Endothelial cell of umbilical vein (primary cell): ENCODE measurements at regions not wholly inside any gene's neighbourhood (a gene's known extent, or its start where the extent isn't known, plus 50 kb on each side); places are given as distances from the start of the nearest gene placed in this dataset.

Experiments
- BruUV-seq: library from RNA; stranded (reverse); fragments of 400-500 nt; replicated peaks from 2 replicates; lab custom pipeline; 2021; lab: Mats Ljungman, UMichigan
- CTCF ChIA-PET: fragments of 300-600, 350-600 bp; sonication (Branson Sonifier 250); formaldehyde crosslinking; loops from one replicate; lab custom pipeline; 2021; ENCODE audit warnings: antibody characterized with exemption, inconsistent platforms; lab: Charles Lee
- POLR2A ChIA-PET: fragments of 300-600, 350-600 bp; sonication (Branson Sonifier 250); formaldehyde crosslinking; loops from one replicate; lab custom pipeline; 2021; ENCODE audit warnings: antibody characterized with exemption, inconsistent platforms; lab: Charles Lee
- DNase-seq: peaks from one replicate; pipeline ENCODE4 v3.0.0-alpha.2; 2011; ENCODE audit warnings: low read depth, low spot score
- FAIRE-seq: peaks from 2 replicates; lab custom pipeline; 2011; peaks lifted over from hg19 to GRCh38; lab: Jason Lieb, UNC
- H2AFZ ChIP-seq: 2 replicates; pipeline ENCODE4 v1.6.0; 2012; ENCODE audit warnings: low read depth, low read length, control low read depth, inconsistent platforms
- H3K27ac ChIP-seq: 2 replicates; pipeline ENCODE4 v1.5.1; 2011; ENCODE audit warnings: low read depth, mild to moderate bottlenecking, control low read depth, low read length, moderate library complexity; ENCODE audit not compliant: insufficient read depth
- H3K27me3 ChIP-seq, 2 experiments: 2 replicates each; pipeline versions ENCODE4 v1.6.0 to v1.6.1; 2011; ENCODE audit warnings: low read length in 2 of 2, mixed read lengths in 1 of 2; ENCODE audit not compliant: control insufficient read depth in 2 of 2, insufficient read depth in 2 of 2
- H3K36me3 ChIP-seq, 2 experiments: 2 replicates in 1 of 2; 3 replicates in 1 of 2; pipeline ENCODE4 v1.5.1; 2011; ENCODE audit warnings: low read length in 2 of 2, mild to moderate bottlenecking in 1 of 2, moderate library complexity in 1 of 2; ENCODE audit not compliant: control insufficient read depth in 2 of 2, insufficient read depth in 2 of 2; ENCODE audit errors: extremely low read depth in 1 of 2
- H3K4me1 ChIP-seq: 3 replicates; pipeline ENCODE4 v1.5.1; 2011; ENCODE audit warnings: mild to moderate bottlenecking, low read length; ENCODE audit not compliant: control insufficient read depth, insufficient read depth; ENCODE audit errors: extremely low read depth
- H3K4me2 ChIP-seq: 2 replicates; pipeline ENCODE4 v1.6.1; 2011; ENCODE audit warnings: low read length, control low read depth, mixed read lengths; ENCODE audit not compliant: insufficient read depth
- H3K4me3 ChIP-seq, 3 experiments: fragments of 200-600 bp in 1 of 3; sonication (generic), shearing (Covaris generic) in 1 of 3; replicated peaks in 1 of 3; 2 replicates each; pipeline ENCODE4 v1.5.1; 2011 to 2016; ENCODE audit warnings: control low read depth in 3 of 3, low read length in 3 of 3, mild to moderate bottlenecking in 2 of 3, inconsistent platforms in 1 of 3, low read depth in 1 of 3, moderate library complexity in 1 of 3; ENCODE audit not compliant: insufficient read depth in 1 of 3
- H3K79me2 ChIP-seq: 2 replicates; pipeline ENCODE4 v1.6.0; 2012; ENCODE audit warnings: low read length, inconsistent platforms; ENCODE audit not compliant: control insufficient read depth, insufficient read depth
- H3K9ac ChIP-seq: replicated peaks from 2 replicates; pipeline ENCODE3; 2011; ENCODE audit warnings: low read length, control low read depth; ENCODE audit not compliant: insufficient read depth; ENCODE audit errors: extremely low read depth
- H3K9me1 ChIP-seq: replicated peaks from 3 replicates; pipeline ENCODE4 v1.6.0; 2011; ENCODE audit warnings: mild to moderate bottlenecking, low read length; ENCODE audit not compliant: control insufficient read depth, insufficient read depth; ENCODE audit errors: extremely low read depth
- H3K9me3 ChIP-seq: replicated peaks from 2 replicates; pipeline ENCODE4 v1.5.1; 2012; ENCODE audit warnings: low read length, inconsistent platforms; ENCODE audit not compliant: control insufficient read depth, insufficient read depth
- H4K20me1 ChIP-seq: replicated peaks from 2 replicates; pipeline ENCODE3; 2011; ENCODE audit warnings: mild to moderate bottlenecking, low read length; ENCODE audit not compliant: control insufficient read depth, insufficient read depth; ENCODE audit errors: extremely low read depth
- CTCF ChIP-seq, 2 donors: IDR thresholded peaks; 1 replicate in 1 of 2; 2 replicates in 1 of 2; pipeline ENCODE4 v1.5.1; 2011; ENCODE audit warnings: low read length in 2 of 2, mild to moderate bottlenecking in 2 of 2, moderate library complexity in 2 of 2, control low read depth in 1 of 2, inconsistent platforms in 1 of 2, low read depth in 1 of 2; ENCODE audit not compliant: insufficient read depth in 1 of 2; ENCODE audit errors: extremely low read depth in 1 of 2
- EZH2 ChIP-seq: IDR thresholded peaks from 2 replicates; pipeline ENCODE4 v1.6.1; 2012; ENCODE audit warnings: borderline replicate concordance, low read depth, mild to moderate bottlenecking, moderate library complexity, low read length, inconsistent platforms; ENCODE audit not compliant: severe bottlenecking
- FOS ChIP-seq: IDR thresholded peaks from 2 replicates; pipeline ENCODE4 v1.6.1; 2011; ENCODE audit warnings: mild to moderate bottlenecking, low read length, moderate library complexity, borderline replicate concordance; ENCODE audit not compliant: insufficient read depth
- GATA2 ChIP-seq: IDR thresholded peaks from 2 replicates; pipeline ENCODE4 v1.7.0; 2011; ENCODE audit warnings: low read depth, mild to moderate bottlenecking, moderate library complexity, mixed read lengths, low read length; ENCODE audit not compliant: insufficient read length, insufficient read depth
- JUN ChIP-seq: IDR thresholded peaks from 2 replicates; pipeline ENCODE4 v1.6.1; 2011; ENCODE audit warnings: borderline replicate concordance, low read depth; ENCODE audit not compliant: insufficient read length, insufficient read depth
- MAX ChIP-seq: IDR thresholded peaks from 2 replicates; pipeline ENCODE4 v1.6.1; 2011; ENCODE audit not compliant: insufficient read depth, insufficient read length
- MYC ChIP-seq: IDR thresholded peaks from one replicate; pipeline ENCODE4 v1.6.1; 2011; ENCODE audit warnings: mild to moderate bottlenecking, low read depth, low read length
- POLR2A ChIP-seq: IDR thresholded peaks from 2 replicates; pipeline ENCODE4 v1.6.1; 2012; ENCODE audit warnings: low read depth, mild to moderate bottlenecking, control low read depth, low read length
- POLR2AphosphoS5 ChIP-seq: IDR thresholded peaks from 2 replicates; pipeline ENCODE4 v1.6.1; 2012; ENCODE audit warnings: low read depth, mild to moderate bottlenecking, control low read depth, low read length, moderate library complexity; ENCODE audit not compliant: insufficient read depth
- dilution Hi-C: fragments of 300-500 bp; cut with MboI; formaldehyde crosslinking; loops from one replicate; pipeline ENCODE4 v1.15.0; 2019; ENCODE audit warnings: low sequenced_read_pairs; ENCODE audit not compliant: extremely low pct_ligation_motif_present
- intact Hi-C: fragments of 100-400 bp; cut with micrococcal nuclease; formaldehyde crosslinking; loops from one replicate; pipeline ENCODE4 v1.10.0; 2022

GRCh38 chr5:3391210-3391609 lies 204.4 kb upstream of the IRX1 start:
- Histone ChIP-seq H3K27me3 (no peaks in the 10 kb centered on the region), H3K36me3 (no peaks in the 10 kb centered on the region), H3K4me1 (no peaks in the 10 kb centered on the region), H3K9me1 (no peaks in the 10 kb centered on the region), H3K4me2 (no peak overlapping the region), H3K9me3 (peaks cover 3% of the 10 kb centered on the region), H2AFZ (no peak overlapping the region), H3K79me2 (no peaks in the 10 kb centered on the region), H3K4me3 (no peak overlapping the region), H3K27ac (no peak overlapping the region), H4K20me1 (no peaks in the 10 kb centered on the region), H3K9ac (no peak overlapping the region)
- TF ChIP-seq EZH2 = no peak
- TF ChIP-seq POLR2AphosphoS5 = no peak
- TF ChIP-seq JUN = no peak
- no peak for TF ChIP-seq GATA2
- no peak for TF ChIP-seq MAX
- TF ChIP-seq MYC = no peak
- FAIRE-seq = no peak
- ChIA-PET POLR2A (no interaction called here), CTCF (interaction anchor here (0.6 kb wide), 1 partner anchor 862 kb away, joined by 3 read pairs; no protein-coding TSS in a partner anchor)
- no peak for DNase-seq
- BruUV-seq = no TSS peak
- intact Hi-C loops (no loop called here), dilution Hi-C loops (no loop called here)

GRCh38 chr5:3389471-3390026 lies 206.1 kb upstream of the IRX1 start:
- BruUV-seq = no TSS peak
- no peak overlapping the region for H3K27ac ChIP-seq
- no peak overlapping the region for H3K9ac ChIP-seq
- no peak for TF ChIP-seq POLR2A
- no peak for TF ChIP-seq POLR2AphosphoS5
- no peak for TF ChIP-seq CTCF (IDR thresholded peaks at IDR 0.05; ENCODE audit: extremely low read depth in 1 of 2, insufficient read depth in 1 of 2, low read depth in 1 of 2, low read length in 2 of 2)
- TF ChIP-seq GATA2 = no peak
- TF ChIP-seq MYC = no peak
- no peak for TF ChIP-seq MAX
- TF ChIP-seq JUN = no peak
- no peak for TF ChIP-seq FOS
- no peak for TF ChIP-seq EZH2
- FAIRE-seq (no peak), DNase-seq (no peak)
- no peaks in the 10 kb centered on the region for H3K27me3 ChIP-seq
- no peak overlapping the region for H3K4me2 ChIP-seq
- no peaks in the 10 kb centered on the region for H3K9me1 ChIP-seq
- no peaks in the 10 kb centered on the region for H3K36me3 ChIP-seq
- H2AFZ ChIP-seq = no peak overlapping the region
- no peaks in the 10 kb centered on the region for H3K4me1 ChIP-seq
- ChIA-PET CTCF (no interaction called here), POLR2A (no interaction called here)
- H4K20me1 ChIP-seq = no peaks in the 10 kb centered on the region
- intact Hi-C loops (no loop called here), dilution Hi-C loops (no loop called here)
- H3K9me3 ChIP-seq = peaks cover 3% of the 10 kb centered on the region
- no peaks in the 10 kb centered on the region for H3K79me2 ChIP-seq
- no peak overlapping the region for H3K4me3 ChIP-seq
